NK-92 (cell line): ENCODE measurements at regions not wholly inside any gene's neighbourhood (a gene's known extent, or its start where the extent isn't known, plus 50 kb on each side); places are given as distances from the start of the nearest gene placed in this dataset.
"Not testable (repeated sequence)": the region's sequence is repeated elsewhere in the genome, so short reads cannot be mapped to it uniquely, and the experiment has no call there.

Experiments
- DNase-seq: peaks from one replicate; lab custom pipeline; 2025; ENCODE audit not compliant: unreplicated experiment; lab: John Stamatoyannopoulos, UW

- DNase-seq: no peak
Observed at GRCh38 chr7:68133045-68133444, 1136.4 kb downstream of the TYW1 start.

- DNase-seq: no peak
Observed at GRCh38 chr7:68143345-68143744, 1146.7 kb downstream of the TYW1 start.

- no peak for DNase-seq
Observed at GRCh38 chr7:68146983-68147382, 1150.3 kb downstream of the TYW1 start.

- no peak for DNase-seq
Observed at GRCh38 chr7:68147614-68148238, 1151.1 kb downstream of the TYW1 start.

- no peak for DNase-seq
Observed at GRCh38 chr7:68148440-68148839, 1151.8 kb downstream of the TYW1 start.

DNA sequence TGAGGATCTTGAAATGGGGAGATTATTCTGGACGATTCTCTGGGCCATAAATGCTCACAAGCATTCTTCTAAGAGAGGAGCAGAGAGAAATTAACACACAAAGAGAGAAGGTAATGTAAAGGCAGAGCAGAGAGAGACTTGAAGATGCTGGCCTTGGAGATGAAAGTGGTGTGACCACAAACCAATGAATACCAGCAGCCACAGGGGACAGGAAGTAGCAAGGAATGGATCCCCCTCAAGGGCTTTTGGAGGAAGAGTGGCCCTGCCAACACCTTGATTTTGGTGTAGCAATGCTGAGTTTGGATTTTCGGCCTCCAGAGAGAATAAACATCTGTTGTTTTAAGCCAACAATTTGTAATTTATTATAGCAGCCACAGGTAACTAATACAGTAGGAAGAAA, 1155.6 kb downstream of the TYW1 start:
- no peak for DNase-seq

- no peak for DNase-seq
Observed at GRCh38 chr7:68155676-68156075, 1159.0 kb downstream of the TYW1 start.

- DNase-seq: no peak
Observed at GRCh38 chr7:68158686-68159295, 1162.2 kb downstream of the TYW1 start.

- no peak for DNase-seq
Observed at GRCh38 chr7:68162712-68163111, 1166.1 kb downstream of the TYW1 start.

GRCh38 chr7:68166525-68166924, 1169.9 kb downstream of the TYW1 start:
- no peak for DNase-seq

DNA sequence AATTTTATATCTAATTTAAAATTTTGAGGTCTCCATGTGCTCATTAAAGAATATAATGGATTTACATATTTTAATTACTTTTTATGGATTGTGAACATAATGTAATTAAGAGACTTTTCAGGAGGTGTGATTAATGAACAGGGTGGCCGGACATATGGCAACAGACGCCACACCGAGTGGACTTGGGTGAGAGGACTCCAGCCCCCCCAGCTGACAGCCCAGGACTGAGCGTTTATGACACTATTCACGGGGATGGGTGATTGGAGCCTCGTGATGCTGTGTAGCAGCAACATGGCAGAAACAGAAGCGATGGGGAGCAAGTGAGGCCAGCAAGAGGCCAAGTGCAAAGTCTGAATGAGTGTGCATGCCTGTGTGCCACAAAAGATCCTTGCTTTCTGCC, 1176.9 kb downstream of the TYW1 start:
- no peak for DNase-seq

GRCh38 chr7:68176974-68177373, 1180.3 kb downstream of the TYW1 start:
- DNase-seq: no peak

GRCh38 chr7:68180761-68181160, 1184.1 kb downstream of the TYW1 start:
- DNase-seq: no peak

DNA sequence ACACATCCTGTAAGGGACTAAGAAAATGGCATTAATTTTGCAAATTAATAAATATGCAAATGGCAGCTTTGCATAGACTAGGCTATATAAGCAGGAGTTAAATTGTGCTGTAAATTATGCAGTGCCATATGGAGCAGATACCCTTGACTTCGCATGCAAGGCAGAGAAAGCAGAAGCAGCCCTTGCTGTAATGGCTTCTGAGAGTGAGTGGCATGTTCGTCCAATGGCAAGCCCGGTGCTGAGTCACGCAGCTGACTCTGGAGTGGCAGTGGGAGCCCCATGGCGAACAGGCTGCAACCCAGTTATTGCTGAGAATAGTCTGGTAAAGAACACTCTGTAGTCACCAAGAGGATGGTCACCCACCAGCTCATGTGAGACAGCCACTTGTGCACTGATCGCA, 1186.5 kb downstream of the TYW1 start:
- DNase-seq: no peak

- DNase-seq: no peak
Observed at GRCh38 chr7:68185631-68186456, 1189.2 kb downstream of the TYW1 start.

DNA sequence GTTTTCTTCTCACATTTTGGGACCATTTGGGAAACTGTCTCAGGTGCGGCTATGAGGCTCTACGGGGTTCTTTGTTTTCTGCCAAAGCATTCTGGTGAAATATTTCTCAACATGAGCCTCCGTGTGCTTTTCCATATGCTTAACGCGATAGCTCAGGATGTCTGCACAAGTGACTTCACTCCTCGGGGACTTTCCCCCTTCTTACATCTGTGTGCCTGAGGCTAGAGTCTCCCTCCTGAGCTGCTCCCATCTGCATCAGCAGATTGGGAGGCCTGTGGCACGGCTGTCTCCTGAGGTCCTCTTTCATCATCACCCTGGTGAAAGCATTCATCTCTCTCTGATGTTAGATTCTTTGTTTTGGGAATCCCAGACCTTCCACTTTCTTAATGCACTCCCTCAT, 1190.9 kb downstream of the TYW1 start:
- no peak for DNase-seq

DNA sequence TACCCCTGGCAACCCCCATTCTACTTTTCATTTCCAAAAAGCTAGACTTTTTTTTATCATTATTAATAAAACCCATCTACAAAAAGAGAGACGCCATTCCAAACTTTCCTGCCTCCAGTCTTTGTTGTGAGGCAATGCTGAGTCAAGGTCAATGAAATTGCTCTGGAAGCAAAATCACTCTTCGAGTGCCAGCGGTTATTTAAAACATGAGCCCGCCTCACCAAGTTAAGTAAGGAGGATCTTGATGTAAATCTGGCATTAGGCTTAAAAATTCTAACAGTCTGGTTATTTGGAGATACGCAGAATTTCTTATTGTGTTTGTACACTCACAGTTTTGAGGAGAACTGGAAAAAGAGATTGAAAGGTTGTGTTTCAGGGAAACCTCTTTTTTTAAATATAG, 1196.3 kb downstream of the TYW1 start:
- DNase-seq: no peak

DNA sequence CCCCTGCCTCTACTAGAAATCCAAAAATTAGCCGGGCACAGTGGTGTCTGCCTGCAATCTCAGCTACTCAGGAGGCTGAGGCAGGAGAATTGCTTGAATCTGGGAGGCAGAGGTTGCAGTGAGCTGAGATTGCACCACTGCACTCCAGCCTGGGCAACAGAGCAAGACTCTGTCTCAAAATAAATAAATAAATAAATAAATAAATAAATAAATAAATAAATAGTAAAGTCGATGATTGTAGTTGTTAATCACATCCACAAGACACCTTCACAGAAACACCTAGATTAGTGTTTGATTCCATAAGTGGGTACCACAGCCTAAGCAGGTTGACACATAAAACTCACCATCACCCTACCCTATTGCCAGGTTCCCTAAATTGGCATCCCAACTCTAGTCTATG, 1199.0 kb downstream of the TYW1 start:
- DNase-seq: not testable (repeated sequence)

DNA sequence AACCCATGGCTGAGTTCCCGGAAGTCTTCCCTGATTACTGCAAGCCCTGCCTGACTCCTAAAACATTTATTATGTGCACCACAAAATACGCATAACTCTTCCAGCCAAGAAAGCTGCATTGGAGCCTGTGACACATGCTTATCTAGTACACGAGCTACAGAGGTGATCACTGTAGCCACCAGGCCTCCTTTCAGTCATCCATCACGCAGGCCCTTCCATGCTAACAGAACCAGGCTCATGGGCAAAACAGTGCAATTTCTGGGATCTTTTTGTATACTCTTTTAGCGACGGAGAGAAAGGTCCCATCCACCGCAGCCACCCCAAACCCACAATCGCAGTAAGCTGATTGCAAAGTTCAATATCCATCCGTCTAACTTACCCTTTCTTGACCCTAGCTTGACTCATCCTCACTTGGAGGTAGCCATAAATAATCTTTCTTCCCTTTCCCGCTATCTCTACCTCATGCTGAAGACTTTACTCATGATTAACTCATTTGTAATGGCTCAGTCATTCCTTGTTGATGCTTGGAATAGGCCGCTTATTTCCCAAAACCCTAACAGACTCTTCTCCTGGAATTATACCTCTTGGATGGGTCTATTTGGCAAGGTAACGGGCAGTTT, 1203.5 kb downstream of the TYW1 start:
- no peak for DNase-seq

- no peak for DNase-seq
Observed at GRCh38 chr7:68203251-68203650, 1206.6 kb downstream of the TYW1 start.

GRCh38 chr7:68205826-68206225, 1209.2 kb downstream of the TYW1 start:
- DNase-seq: no peak

- no peak for DNase-seq
Observed at GRCh38 chr7:68206946-68207485, 1210.4 kb downstream of the TYW1 start.
